GM23338 (cell line): ENCODE measurements at regions not wholly inside any gene's neighbourhood (a gene's known extent, or its start where the extent isn't known, plus 50 kb on each side); places are given as distances from the start of the nearest gene placed in this dataset.
"Not testable (repeated sequence)": the region's sequence is repeated elsewhere in the genome, so short reads cannot be mapped to it uniquely, and the experiment has no call there.

Experiments used
- ATAC-seq: fragments of 200-7000 bp; cut with Tn5 transposase; 3 replicates; pipeline ENCODE4 v1.9.1; 2020
- DNase-seq: peaks from one replicate; pipeline ENCODE4 v3.0.0-alpha.2; 2015; ENCODE audit warnings: low spot score
- H2AFZ ChIP-seq: fragments of 200-600 bp; sonication (generic); 2 replicates; pipeline ENCODE4 v1.8.0; 2016; ENCODE audit warnings: antibody characterized with exemption, mild to moderate bottlenecking, moderate library complexity
- H3F3A ChIP-seq: fragments of 200-600 bp; sonication (generic); replicated peaks from 2 replicates; pipeline ENCODE4 v1.8.0; 2017; ENCODE audit warnings: antibody characterized with exemption, mixed run types, low read depth
- H3K27ac ChIP-seq: fragments of 200-600 bp; sonication (generic); 2 replicates; pipeline ENCODE4 v1.6.1; 2016; ENCODE audit warnings: low read depth
- H3K27me3 ChIP-seq: fragments of 200-600 bp; sonication (generic); 2 replicates; pipeline ENCODE4 v1.8.0; 2016; ENCODE audit warnings: mild to moderate bottlenecking, mixed run types, moderate library complexity; ENCODE audit not compliant: insufficient read depth
- H3K36me3 ChIP-seq: fragments of 200-600 bp; sonication (generic); 2 replicates; pipeline ENCODE4 v1.8.0; 2016; ENCODE audit warnings: mild to moderate bottlenecking; ENCODE audit not compliant: insufficient read depth
- H3K4me1 ChIP-seq: fragments of 200-600 bp; sonication (generic); 2 replicates; pipeline ENCODE4 v1.8.0; 2016; ENCODE audit warnings: mild to moderate bottlenecking, moderate library complexity; ENCODE audit not compliant: insufficient read depth
- H3K4me2 ChIP-seq: fragments of 200-600 bp; sonication (generic); 2 replicates; pipeline ENCODE4 v1.7.1; 2017; ENCODE audit warnings: mixed run types
- H3K4me3 ChIP-seq: fragments of 200-600 bp; sonication (generic); 2 replicates; pipeline ENCODE4 v1.6.1; 2016; ENCODE audit warnings: mixed run types
- H3K79me2 ChIP-seq: fragments of 200-600 bp; sonication (generic); replicated peaks from 2 replicates; pipeline ENCODE4 v1.8.0; 2017; ENCODE audit warnings: mild to moderate bottlenecking; ENCODE audit not compliant: insufficient read depth
- H3K9me2 ChIP-seq: fragments of 200-600 bp; sonication (generic); 2 replicates; pipeline ENCODE4 v1.8.0; 2017; ENCODE audit not compliant: insufficient read depth
- H4K20me1 ChIP-seq: fragments of 200-600 bp; sonication (generic); replicated peaks from 2 replicates; pipeline ENCODE4 v1.8.0; 2017; ENCODE audit warnings: mild to moderate bottlenecking; ENCODE audit not compliant: insufficient read depth
- H3K27ac Mint-ChIP-seq: 2 replicates; pipeline ENCODE4 v1.8.0; 2020; ENCODE audit warnings: inconsistent platforms, mild to moderate bottlenecking, moderate library complexity, mixed read lengths
- H3K27me3 Mint-ChIP-seq: 3 replicates; pipeline ENCODE4 v1.8.0; 2022; ENCODE audit warnings: low read depth, mild to moderate bottlenecking, moderate library complexity, mixed read lengths, inconsistent platforms; ENCODE audit not compliant: insufficient read depth, poor library complexity
- H3K36me3 Mint-ChIP-seq: 3 replicates; pipeline ENCODE4 v1.8.0; 2021; ENCODE audit warnings: low read depth, mild to moderate bottlenecking, inconsistent platforms, moderate library complexity, mixed read lengths
- H3K4me1 Mint-ChIP-seq: 3 replicates; pipeline ENCODE4 v1.8.0; 2020; ENCODE audit warnings: mild to moderate bottlenecking, inconsistent platforms, mixed read lengths
- H3K4me3 Mint-ChIP-seq: 3 replicates; pipeline ENCODE4 v1.8.0; 2021; ENCODE audit warnings: moderate library complexity, mild to moderate bottlenecking, inconsistent platforms, mixed read lengths
- H3K9me3 Mint-ChIP-seq: 3 replicates; pipeline ENCODE4 v1.8.0; 2020; ENCODE audit warnings: moderate library complexity, mild to moderate bottlenecking, inconsistent platforms, mixed read lengths
- CTCF ChIP-seq, 2 experiments: fragments of 200-600 bp in 1 of 2; sonication (generic) in 1 of 2; conservative IDR thresholded peaks; 2 replicates each; pipeline versions ENCODE4 v1.5.1 to v1.6.1; 2016 to 2017; ENCODE audit warnings: antibody characterized with exemption in 2 of 2, low read depth in 2 of 2, mild to moderate bottlenecking in 2 of 2, moderate library complexity in 1 of 2
- ETS1 ChIP-seq: IDR thresholded peaks from 2 replicates; pipeline ENCODE4 v1.6.1; 2016; ENCODE audit warnings: antibody characterized with exemption
- EZH2phosphoT487 ChIP-seq: fragments of 200-600 bp; sonication (generic); IDR thresholded peaks from one replicate; pipeline ENCODE4 v1.8.1; 2018; ENCODE audit warnings: antibody characterized with exemption; ENCODE audit not compliant: unreplicated experiment
- NANOG ChIP-seq: IDR thresholded peaks from 2 replicates; pipeline ENCODE4 v1.6.1; 2016; ENCODE audit warnings: antibody characterized with exemption, borderline replicate concordance
- POLR2AphosphoS5 ChIP-seq: IDR thresholded peaks from 2 replicates; pipeline ENCODE4 v1.6.1; 2016; ENCODE audit warnings: antibody characterized with exemption, low read depth
- REST ChIP-seq: IDR thresholded peaks from one replicate; pipeline ENCODE4 v1.6.1; 2018; ENCODE audit warnings: antibody characterized with exemption; ENCODE audit not compliant: unreplicated experiment
- ZNF331 ChIP-seq: fragments of 250-450 bp; sonication (Bioruptor Pico); IDR thresholded peaks from 2 replicates; pipeline ENCODE4 v1.5.0; 2020; ENCODE audit warnings: low read depth, mild to moderate bottlenecking, moderate library complexity
- ZNF462 ChIP-seq: fragments of 250-450 bp; sonication (Bioruptor Pico); IDR thresholded peaks from 2 replicates; pipeline ENCODE4 v1.5.0; 2020; ENCODE audit warnings: mild to moderate bottlenecking, moderate library complexity

GRCh38 chrX:11016728-11017127 lies 94.4 kb upstream of the HCCS start:
- no peak for DNase-seq
- H3K9me2 ChIP-seq = no peaks in the 10 kb centered on the region
- Mint-ChIP-seq H3K27ac (no peak overlapping the region), H3K4me1 (no peaks in the 10 kb centered on the region), H3K36me3 (no peaks in the 10 kb centered on the region), H3K9me3 (no peaks in the 10 kb centered on the region), H3K27me3 (peaks cover 1% of the 10 kb centered on the region), H3K4me3 (no peak overlapping the region)
- TF ChIP-seq REST (no peak), EZH2phosphoT487 (no peak), CTCF (conservative IDR thresholded peaks at IDR 0.05; ENCODE audit: low read depth in 2 of 2) (no peak), NANOG (no peak), ZNF462 (CRISPR knock-in tag) (no peak), ZNF331 (CRISPR knock-in tag) (no peak), POLR2AphosphoS5 (no peak), ETS1 (no peak)
- ATAC-seq = no peak
- H3K36me3 ChIP-seq = no peaks in the 10 kb centered on the region
- no peak overlapping the region for H2AFZ ChIP-seq
- no peak overlapping the region for H3K4me3 ChIP-seq
- no peaks in the 10 kb centered on the region for H3K27me3 ChIP-seq
- no peak overlapping the region for H3K4me2 ChIP-seq
- no peaks in the 10 kb centered on the region for H3K4me1 ChIP-seq
- no peaks in the 10 kb centered on the region for H3F3A ChIP-seq
- no peaks in the 10 kb centered on the region for H3K79me2 ChIP-seq
- no peak overlapping the region for H3K27ac ChIP-seq
- no peaks in the 10 kb centered on the region for H4K20me1 ChIP-seq

GRCh38 chrX:11022588-11022987 lies 88.5 kb upstream of the HCCS start:
- ATAC-seq, H3K27me3 ChIP-seq, H3K36me3 Mint-ChIP-seq, H3K4me3 Mint-ChIP-seq, H3F3A ChIP-seq, H3K79me2 ChIP-seq, H4K20me1 ChIP-seq, H3K4me1 Mint-ChIP-seq, H3K27me3 Mint-ChIP-seq, H3K27ac Mint-ChIP-seq, H3K4me1 ChIP-seq, H3K9me2 ChIP-seq, H3K4me3 ChIP-seq, H2AFZ ChIP-seq, H3K36me3 ChIP-seq, H3K9me3 Mint-ChIP-seq, H3K4me2 ChIP-seq, DNase-seq, H3K27ac ChIP-seq: not testable (repeated sequence)
